Common myeloid progenitor, CD34-positive (primary cell): ENCODE measurements at regions not wholly inside any gene's neighbourhood (a gene's known extent, or its start where the extent isn't known, plus 50 kb on each side); places are given as distances from the start of the nearest gene placed in this dataset.
"Not testable (repeated sequence)": the region's sequence is repeated elsewhere in the genome, so short reads cannot be mapped to it uniquely, and the experiment has no call there.

Source experiments
- CTCF ChIA-PET: fragments of 350-600 bp; sonication (Branson Sonifier 250); formaldehyde crosslinking; loops from one replicate; lab custom pipeline; 2021; ENCODE audit warnings: antibody characterized with exemption; lab: Charles Lee
- POLR2A ChIA-PET: fragments of 350-600 bp; sonication (Branson Sonifier 250); formaldehyde crosslinking; loops from one replicate; lab custom pipeline; 2021; ENCODE audit warnings: antibody characterized with exemption; lab: Charles Lee
- DNase-seq, 3 donors: peaks; one replicate each; pipeline versions ENCODE4 v3.0.0 to v3.0.0-alpha.2; 2013
- H3K27ac ChIP-seq, 2 experiments: 1 replicate in 1 of 2; 2 replicates in 1 of 2; pipeline ENCODE4 v1.7.0; 2013; ENCODE audit warnings: inconsistent platforms in 2 of 2, low read length in 2 of 2, mild to moderate bottlenecking in 2 of 2, low read depth in 1 of 2, moderate library complexity in 1 of 2; ENCODE audit not compliant: severe bottlenecking in 2 of 2, insufficient read depth in 1 of 2, poor library complexity in 1 of 2
- H3K27me3 ChIP-seq, 5 experiments: replicated peaks in 2 of 5; 1 replicate in 3 of 5; 2 replicates in 2 of 5; pipeline versions ENCODE4 v1.6.1 to v1.7.0; 2013; ENCODE audit warnings: low read length in 4 of 5, mild to moderate bottlenecking in 2 of 5, moderate library complexity in 2 of 5, inconsistent platforms in 1 of 5; ENCODE audit not compliant: insufficient read depth in 5 of 5, control insufficient read depth in 4 of 5
- H3K36me3 ChIP-seq, 4 experiments: 1 replicate in 2 of 4; 2 replicates in 2 of 4; pipeline versions ENCODE4 v1.6.1 to v1.7.0; 2013; ENCODE audit warnings: low read length in 3 of 4, control low read depth in 1 of 4, mild to moderate bottlenecking in 1 of 4; ENCODE audit not compliant: control insufficient read depth in 4 of 4, insufficient read depth in 4 of 4
- H3K4me1 ChIP-seq, 4 experiments: 1 replicate in 3 of 4; 2 replicates in 1 of 4; pipeline versions ENCODE4 v1.6.1 to v1.7.1; 2013; ENCODE audit warnings: low read length in 3 of 4, mild to moderate bottlenecking in 3 of 4, control low read depth in 1 of 4, inconsistent platforms in 1 of 4, moderate library complexity in 1 of 4; ENCODE audit not compliant: control insufficient read depth in 4 of 4, insufficient read depth in 4 of 4; ENCODE audit errors: control extremely low read depth in 1 of 4
- H3K4me3 ChIP-seq, 7 experiments: 1 replicate in 4 of 7; 2 replicates in 3 of 7; pipeline versions ENCODE4 v1.5.1 to v1.7.0; 2013; ENCODE audit warnings: mild to moderate bottlenecking in 7 of 7, low read length in 6 of 7, moderate library complexity in 6 of 7, inconsistent platforms in 2 of 7, low read depth in 2 of 7, control low read depth in 1 of 7; ENCODE audit not compliant: insufficient read depth in 4 of 7, control insufficient read depth in 1 of 7; ENCODE audit errors: extremely low read depth in 1 of 7
- H3K9me3 ChIP-seq, 5 experiments: 1 replicate in 4 of 5; 2 replicates in 1 of 5; pipeline versions ENCODE4 v1.6.1 to v1.7.1; 2013; ENCODE audit warnings: low read length in 4 of 5, mild to moderate bottlenecking in 2 of 5, inconsistent platforms in 1 of 5, low read depth in 1 of 5, moderate library complexity in 1 of 5; ENCODE audit not compliant: control insufficient read depth in 4 of 5, insufficient read depth in 2 of 5; ENCODE audit errors: control extremely low read depth in 1 of 5
- WGBS: methylation state at CpG from one replicate; pipeline ENCODE4 v1.1.5; 2013; ENCODE audit not compliant: insufficient coverage; 5-methylcytosine and 5-hydroxymethylcytosine counted together

DNA sequence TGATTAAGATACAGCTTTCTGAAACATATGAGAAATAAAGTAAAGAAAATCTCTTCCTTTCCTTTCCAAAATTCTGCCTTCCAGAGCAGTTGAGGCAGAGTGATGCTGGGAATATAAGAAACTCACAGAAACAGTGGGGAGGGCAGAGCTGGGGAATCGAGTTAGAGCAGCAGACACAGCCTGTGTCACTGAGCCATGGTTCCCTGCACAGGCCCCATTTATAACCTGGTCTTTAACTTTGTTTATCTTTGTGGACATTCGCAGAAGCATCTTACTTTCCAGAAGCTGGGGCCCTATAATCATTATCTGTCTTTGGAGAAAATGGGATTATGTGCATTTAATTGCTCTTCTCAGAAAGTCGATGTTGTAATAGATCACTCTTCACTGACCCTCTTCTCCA is 349.1 kb downstream of the SETD4 start:
- CTCF ChIA-PET = no interaction called here
- 100% methylated on average over 2 of the region's 3 CpGs for WGBS

DNA sequence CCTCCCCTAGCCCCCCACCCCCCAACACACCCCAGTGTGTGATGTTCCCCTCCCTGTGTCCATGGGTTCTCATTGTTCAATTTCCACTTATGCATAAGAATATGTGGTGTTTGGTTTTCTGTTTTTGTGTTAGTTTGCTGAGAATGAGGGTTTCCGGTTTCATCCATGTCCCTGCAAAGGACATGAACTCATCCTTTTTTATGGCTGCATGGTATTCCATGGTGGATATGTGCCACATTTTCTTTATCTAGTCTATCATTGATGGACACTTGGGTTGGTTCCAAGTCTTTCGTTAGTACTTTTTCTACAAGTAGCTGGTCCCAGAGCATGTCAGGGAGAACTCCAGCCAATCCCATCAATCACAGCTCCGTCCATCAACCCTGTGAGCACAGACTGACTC is 350.3 kb downstream of the SETD4 start:
- H3K27me3 ChIP-seq, H3K27ac ChIP-seq, H3K4me3 ChIP-seq, DNase-seq, H3K36me3 ChIP-seq, H3K9me3 ChIP-seq, CTCF ChIA-PET, POLR2A ChIA-PET, H3K4me1 ChIP-seq: not testable (repeated sequence)
- WGBS = 100% methylated on average over 3 of the region's 3 CpGs

More for the DNA sequence above, 349.1 kb downstream of the SETD4 start:
- H3K36me3 ChIP-seq = no peaks in the 10 kb centered on the region
- DNase-seq = no peak
- no peak overlapping the region for H3K27ac ChIP-seq
- no peaks in the 10 kb centered on the region for H3K4me1 ChIP-seq
- H3K9me3 ChIP-seq = no peaks in the 10 kb centered on the region
- peaks cover 0 to 8% (median 0%) of the 10 kb centered on the region in 5 experiments for H3K27me3 ChIP-seq
- H3K4me3 ChIP-seq = no peak overlapping the region
- POLR2A ChIA-PET = no interaction called here

DNA sequence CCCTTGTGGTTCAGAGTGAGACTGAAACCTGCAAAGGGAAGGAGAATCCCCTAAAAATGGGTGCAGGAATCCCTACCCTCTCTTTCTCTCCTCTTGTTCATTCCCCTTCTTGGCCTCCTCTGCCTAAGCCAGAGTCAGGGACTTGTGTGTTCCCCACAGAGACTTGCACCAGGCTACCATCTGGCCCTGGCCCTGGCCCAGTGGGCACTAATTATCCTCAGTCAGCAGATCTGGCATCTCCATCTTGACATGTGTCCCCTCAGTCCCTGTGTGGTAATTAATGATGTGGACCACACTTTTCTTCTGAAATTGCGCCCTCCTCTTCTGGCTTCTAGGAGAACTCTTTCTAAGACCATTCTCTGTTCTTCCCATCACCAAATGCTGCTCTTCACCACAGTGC is 354.4 kb downstream of the SETD4 start:
- no peaks in the 10 kb centered on the region for H3K4me1 ChIP-seq
- ChIA-PET CTCF (no interaction called here), POLR2A (no interaction called here)
- no peak overlapping the region for H3K4me3 ChIP-seq
- no peaks in the 10 kb centered on the region for H3K36me3 ChIP-seq
- no peak overlapping the region for H3K27ac ChIP-seq
- no peaks in the 10 kb centered on the region for H3K9me3 ChIP-seq
- no peak for DNase-seq
- WGBS = 100% methylated on average over 1 of the region's 1 CpG
- peaks cover 0 to 8% (median 0%) of the 10 kb centered on the region in 5 experiments for H3K27me3 ChIP-seq

DNA sequence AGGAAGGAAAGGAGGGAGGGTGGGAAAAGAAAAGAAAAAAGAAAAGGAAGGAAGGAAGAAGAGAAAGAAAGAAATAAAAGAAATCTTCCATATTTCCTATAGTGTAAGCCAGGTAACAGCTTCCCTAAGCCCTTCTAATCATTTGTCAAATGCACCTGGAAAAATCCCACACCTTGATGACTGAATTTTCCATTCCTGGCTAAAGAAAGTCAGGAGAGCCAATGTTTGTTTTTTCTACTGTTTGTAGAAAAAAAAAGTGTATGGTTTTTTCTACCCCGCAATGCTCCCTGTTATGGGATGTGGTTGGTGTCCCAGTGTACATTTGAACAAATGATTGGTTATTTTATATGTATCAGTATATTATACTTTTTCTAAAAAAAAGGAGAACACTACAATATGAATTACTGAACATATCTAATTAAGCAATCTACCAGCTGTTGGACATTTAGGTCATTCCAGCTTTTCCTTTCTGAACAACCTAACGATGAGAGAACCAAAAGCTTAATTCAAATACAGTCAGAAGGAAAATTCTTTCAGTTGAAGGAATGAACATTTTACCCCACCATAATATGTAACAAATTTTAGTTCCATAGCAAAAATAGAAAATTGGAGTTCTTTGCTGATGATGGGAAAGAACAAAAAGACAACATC is 355.0 kb downstream of the SETD4 start:
- no CpG with 5 or more reads among the region's 2 CpGs for WGBS
- no peaks in the 10 kb centered on the region for H3K4me1 ChIP-seq
- no peak overlapping the region for H3K4me3 ChIP-seq
- POLR2A ChIA-PET = no interaction called here
- H3K27me3 ChIP-seq = peaks cover 0 to 8% (median 0%) of the 10 kb centered on the region in 5 experiments
- no peak for DNase-seq
- CTCF ChIA-PET = no interaction called here
- no peaks in the 10 kb centered on the region for H3K36me3 ChIP-seq
- H3K9me3 ChIP-seq = no peaks in the 10 kb centered on the region
- no peak overlapping the region for H3K27ac ChIP-seq

DNA sequence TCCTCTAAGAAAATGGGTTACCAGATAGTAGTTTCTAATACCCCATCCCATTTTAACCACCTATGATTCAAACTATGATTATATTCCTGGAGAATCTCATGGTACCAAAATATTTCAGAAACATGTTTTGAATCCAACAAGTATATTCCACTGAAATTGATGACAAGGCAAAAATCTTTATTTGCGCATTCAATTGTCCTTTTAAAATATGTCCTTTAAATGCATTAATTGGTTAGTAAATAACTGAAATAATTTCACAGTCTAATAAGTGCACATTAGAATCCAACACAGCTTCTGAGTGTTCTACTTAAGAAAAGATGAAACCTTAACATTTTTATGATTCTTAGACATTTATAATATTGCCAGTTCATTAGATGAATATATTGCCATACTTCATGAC is 356.6 kb downstream of the SETD4 start:
- H3K9me3 ChIP-seq = no peaks in the 10 kb centered on the region
- peaks cover 0 to 7% (median 0%) of the 10 kb centered on the region in 5 experiments for H3K27me3 ChIP-seq
- no peaks in the 10 kb centered on the region for H3K4me1 ChIP-seq
- DNase-seq = no peak
- H3K27ac ChIP-seq = no peak overlapping the region
- WGBS = no CpG with 5 or more reads among the region's 1 CpG
- ChIA-PET POLR2A (no interaction called here), CTCF (no interaction called here)
- H3K4me3 ChIP-seq = no peak overlapping the region
- H3K36me3 ChIP-seq = no peaks in the 10 kb centered on the region

DNA sequence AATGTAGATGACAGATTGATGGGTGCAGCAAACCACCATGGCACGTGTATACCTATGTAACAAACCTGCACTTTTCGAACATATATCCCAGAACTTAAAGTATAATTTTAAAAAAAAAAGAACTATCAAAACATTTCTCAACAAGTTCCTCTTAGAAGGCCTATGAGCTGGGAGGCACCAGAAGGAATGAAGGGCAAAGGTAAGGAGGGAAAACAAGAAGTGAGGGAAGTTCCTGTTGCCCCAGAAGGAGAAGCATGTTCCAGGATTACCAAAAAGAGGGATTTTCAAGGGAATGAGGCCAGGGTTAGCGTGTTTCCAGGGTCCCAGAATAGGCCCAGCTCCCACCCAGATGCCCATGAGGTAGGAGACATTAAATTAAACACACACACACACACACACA is 361.0 kb downstream of the SETD4 start:
- no peaks in the 10 kb centered on the region for H3K9me3 ChIP-seq
- no peaks in the 10 kb centered on the region for H3K36me3 ChIP-seq
- POLR2A ChIA-PET = no interaction called here
- CTCF ChIA-PET = no interaction called here
- no CpG with 5 or more reads among the region's 3 CpGs for WGBS
- no peak overlapping the region for H3K27ac ChIP-seq
- no peak for DNase-seq
- peaks cover 2 to 13% (median 10%) of the 10 kb centered on the region in 4 experiments for H3K4me1 ChIP-seq
- H3K4me3 ChIP-seq = no peak overlapping the region
- no peaks in the 10 kb centered on the region for H3K27me3 ChIP-seq

- H3K4me3 ChIP-seq = no peak overlapping the region
- peaks cover 2 to 13% (median 10%) of the 10 kb centered on the region in 4 experiments for H3K4me1 ChIP-seq
- POLR2A ChIA-PET = interaction anchor here (0.6 kb wide), 1 partner anchor 18 kb away, joined by 3 read pairs; no protein-coding TSS in a partner anchor
- no peak overlapping the region for H3K27ac ChIP-seq
- H3K27me3 ChIP-seq = peaks cover 0 to 3% (median 0%) of the 10 kb centered on the region in 5 experiments
- WGBS = 0% methylated on average over 3 of the region's 3 CpGs
- DNase-seq = peak; percentile 45 to 76 (median 74)
- CTCF ChIA-PET = no interaction called here
- H3K9me3 ChIP-seq = no peaks in the 10 kb centered on the region
- no peaks in the 10 kb centered on the region for H3K36me3 ChIP-seq
Observed at GRCh38 chr21:35697321-35697808, 363.0 kb downstream of the SETD4 start.
